Mammary epithelial cell (primary cell): ENCODE measurements at regions not wholly inside any gene's neighbourhood (a gene's known extent, or its start where the extent isn't known, plus 50 kb on each side); places are given as distances from the start of the nearest gene placed in this dataset.

Source experiments
- CTCF ChIP-seq, 2 donors: IDR thresholded peaks in 1 of 2; conservative IDR thresholded peaks in 1 of 2; 2 replicates each; pipeline ENCODE4 v1.5.1; 2011 to 2012; ENCODE audit warnings: inconsistent platforms in 2 of 2, low read length in 2 of 2, mild to moderate bottlenecking in 2 of 2, control low read depth in 1 of 2, low read depth in 1 of 2; ENCODE audit not compliant: insufficient read depth in 1 of 2; ENCODE audit errors: extremely low read depth in 1 of 2
- EZH2 ChIP-seq: IDR thresholded peaks from 2 replicates; pipeline ENCODE4 v1.6.1; 2012; ENCODE audit warnings: low read length, inconsistent platforms, borderline replicate concordance

GRCh38 chr2:118737684-118738083, 109.8 kb downstream of the EN1 start:
- TF ChIP-seq CTCF (conservative IDR thresholded peaks at IDR 0.05 in 1 of 2, IDR thresholded peaks at IDR 0.05 in 1 of 2; ENCODE audit: extremely low read depth in 1 of 2, insufficient read depth in 1 of 2, low read depth in 1 of 2, low read length in 2 of 2) (peak in 1 of 2 donors; percentile 5), EZH2 (no peak)
